H1 (cell line): ENCODE measurements at regions not wholly inside any gene's neighbourhood (a gene's known extent, or its start where the extent isn't known, plus 50 kb on each side); places are given as distances from the start of the nearest gene placed in this dataset.

Source experiments
- CTCF ChIA-PET: fragments of 300-600 bp; sonication (Branson Sonifier 250); formaldehyde crosslinking; loops from one replicate; lab custom pipeline; 2021; ENCODE audit not compliant: partially characterized antibody; lab: Charles Lee
- POLR2A ChIA-PET: fragments of 300-600 bp; sonication (Branson Sonifier 250); formaldehyde crosslinking; loops from one replicate; lab custom pipeline; 2021; ENCODE audit warnings: inconsistent platforms; ENCODE audit not compliant: partially characterized antibody; lab: Charles Lee
- DNase-seq, 2 experiments: peaks; one replicate each; pipeline versions ENCODE4 v3.0.0 to v3.0.0-alpha.2; 2010 to 2022; ENCODE audit warnings: low spot score in 2 of 2, low read depth in 1 of 2, mixed read lengths in 1 of 2
- FAIRE-seq: peaks from 2 replicates; lab custom pipeline; 2011; peaks lifted over from hg19 to GRCh38; lab: Jason Lieb, UNC
- H2AFZ ChIP-seq: 2 replicates; pipeline ENCODE4 v1.8.1; 2012; ENCODE audit warnings: low read length, inconsistent platforms
- H2AK5ac ChIP-seq: 2 replicates; pipeline ENCODE4 v1.6.1; 2013; ENCODE audit warnings: low read depth, low read length
- H2BK120ac ChIP-seq: replicated peaks from 2 replicates; pipeline ENCODE3; 2013; ENCODE audit warnings: low read depth, low read length, inconsistent platforms
- H2BK12ac ChIP-seq: 2 replicates; pipeline ENCODE4 v1.6.1; 2013; ENCODE audit warnings: low read depth, low read length
- H2BK15ac ChIP-seq: 2 replicates; pipeline ENCODE4 v1.6.1; 2013; ENCODE audit warnings: low read length
- H2BK20ac ChIP-seq: 2 replicates; pipeline ENCODE4 v1.6.1; 2013; ENCODE audit warnings: low read length
- H2BK5ac ChIP-seq: 2 replicates; pipeline ENCODE4 v1.6.1; 2013; ENCODE audit warnings: low read depth, low read length
- H3K14ac ChIP-seq: 2 replicates; pipeline ENCODE4 v1.6.1; 2013; ENCODE audit warnings: inconsistent platforms; ENCODE audit not compliant: insufficient read length
- H3K18ac ChIP-seq: 2 replicates; pipeline ENCODE4 v1.6.1; 2013; ENCODE audit warnings: low read length; ENCODE audit errors: extremely low read depth
- H3K23ac ChIP-seq: 2 replicates; pipeline ENCODE4 v1.6.1; 2013; ENCODE audit warnings: inconsistent platforms; ENCODE audit not compliant: insufficient read length
- H3K23me2 ChIP-seq: 2 replicates; pipeline ENCODE4 v1.6.1; 2013; ENCODE audit warnings: low read depth, low read length
- H3K27ac ChIP-seq: 2 replicates; pipeline ENCODE4 v1.6.1; 2011; ENCODE audit warnings: low read depth, low read length, inconsistent platforms
- H3K27me3 ChIP-seq, 4 experiments: replicated peaks in 1 of 4; 1 replicate in 1 of 4; 2 replicates in 3 of 4; pipeline versions ENCODE4 v1.6.1 to v1.8.1; 2011 to 2013; ENCODE audit warnings: low read length in 3 of 4, mild to moderate bottlenecking in 3 of 4, inconsistent platforms in 2 of 4, mixed read lengths in 2 of 4, moderate library complexity in 1 of 4; ENCODE audit not compliant: control insufficient read depth in 3 of 4, insufficient read depth in 3 of 4; ENCODE audit errors: extremely low read depth in 1 of 4
- H3K36me3 ChIP-seq, 4 experiments: 2 replicates each; pipeline versions ENCODE4 v1.6.1 to v1.8.1; 2011 to 2013; ENCODE audit warnings: mild to moderate bottlenecking in 4 of 4, low read length in 3 of 4, moderate library complexity in 2 of 4, control low read depth in 1 of 4, inconsistent platforms in 1 of 4; ENCODE audit not compliant: insufficient read depth in 4 of 4, control insufficient read depth in 2 of 4
- H3K4ac ChIP-seq: replicated peaks from 2 replicates; pipeline ENCODE3; 2013; ENCODE audit warnings: low read length, low read depth, mixed read lengths, inconsistent platforms; ENCODE audit not compliant: insufficient read length
- H3K4me1 ChIP-seq, 4 experiments: replicated peaks in 1 of 4; 1 replicate in 1 of 4; 2 replicates in 3 of 4; pipeline versions ENCODE4 v1.6.1 to v1.8.1; 2011 to 2013; ENCODE audit warnings: low read length in 3 of 4, inconsistent platforms in 2 of 4, mixed read lengths in 1 of 4; ENCODE audit not compliant: insufficient read depth in 4 of 4, control insufficient read depth in 3 of 4
- H3K4me2 ChIP-seq, 2 experiments: 2 replicates each; pipeline versions ENCODE4 v1.6.1 to v1.8.1; 2011 to 2013; ENCODE audit warnings: low read depth in 2 of 2, low read length in 2 of 2, control low read depth in 1 of 2, inconsistent platforms in 1 of 2, mild to moderate bottlenecking in 1 of 2; ENCODE audit not compliant: insufficient read depth in 1 of 2
- H3K4me3 ChIP-seq, 4 experiments: fragments of 200-600, 300-600 bp in 1 of 4; sonication (generic), shearing (Covaris generic), sonication (Bioruptor Twin) in 1 of 4; 2 replicates each; pipeline versions ENCODE4 v1.5.1 to v1.8.1; 2011 to 2016; ENCODE audit warnings: low read length in 4 of 4, low read depth in 3 of 4, control low read depth in 2 of 4, inconsistent platforms in 2 of 4, mild to moderate bottlenecking in 2 of 4, mixed read lengths in 1 of 4, moderate library complexity in 1 of 4; ENCODE audit not compliant: insufficient read depth in 2 of 4; ENCODE audit errors: extremely low read depth in 1 of 4
- H3K56ac ChIP-seq: replicated peaks from 2 replicates; pipeline ENCODE3; 2013; ENCODE audit warnings: low read depth, mild to moderate bottlenecking, mixed read lengths, low read length, inconsistent platforms; ENCODE audit not compliant: insufficient read length
- H3K79me1 ChIP-seq: 2 replicates; pipeline ENCODE4 v1.6.1; 2013; ENCODE audit warnings: low read depth, low read length, control low read depth
- H3K79me2 ChIP-seq, 2 experiments: 2 replicates each; pipeline versions ENCODE4 v1.6.1 to v1.8.1; 2012 to 2013; ENCODE audit warnings: low read length in 2 of 2, mild to moderate bottlenecking in 2 of 2, inconsistent platforms in 1 of 2; ENCODE audit not compliant: insufficient read depth in 2 of 2, control insufficient read depth in 1 of 2
- H3K9ac ChIP-seq, 4 experiments: replicated peaks in 1 of 4; 1 replicate in 1 of 4; 2 replicates in 3 of 4; pipeline versions ENCODE4 v1.6.1 to v1.8.1; 2011 to 2013; ENCODE audit warnings: low read depth in 3 of 4, low read length in 3 of 4, control low read depth in 2 of 4, mild to moderate bottlenecking in 2 of 4, moderate library complexity in 2 of 4, inconsistent platforms in 1 of 4; ENCODE audit errors: extremely low read depth in 1 of 4
- H3K9me3 ChIP-seq, 2 experiments: 2 replicates each; pipeline versions ENCODE4 v1.6.1 to v1.8.1; 2012 to 2013; ENCODE audit warnings: mild to moderate bottlenecking in 2 of 2, moderate library complexity in 2 of 2, control low read depth in 1 of 2, inconsistent platforms in 1 of 2, low read depth in 1 of 2, low read length in 1 of 2, mixed read lengths in 1 of 2; ENCODE audit not compliant: insufficient read depth in 2 of 2
- H4K20me1 ChIP-seq, 2 experiments: replicated peaks in 1 of 2; 2 replicates each; pipeline versions ENCODE3 to v1.8.1; 2011 to 2013; ENCODE audit warnings: inconsistent platforms in 2 of 2, low read length in 2 of 2, mild to moderate bottlenecking in 1 of 2; ENCODE audit not compliant: insufficient read depth in 2 of 2, control insufficient read depth in 1 of 2
- H4K5ac ChIP-seq: 2 replicates; pipeline ENCODE4 v1.6.1; 2013; ENCODE audit warnings: low read length, low read depth, mixed read lengths, inconsistent platforms; ENCODE audit not compliant: insufficient read length
- H4K8ac ChIP-seq: 2 replicates; pipeline ENCODE4 v1.8.0; 2013; ENCODE audit warnings: mild to moderate bottlenecking, moderate library complexity, low read length, inconsistent platforms; ENCODE audit not compliant: insufficient read depth; ENCODE audit errors: extremely low read depth
- H4K91ac ChIP-seq: replicated peaks from 2 replicates; pipeline ENCODE3; 2013; ENCODE audit warnings: low read length, mixed read lengths, inconsistent platforms; ENCODE audit not compliant: insufficient read length
- ASH2L ChIP-seq: fragments of 200-600, 300-600 bp; sonication (generic); IDR thresholded peaks from one replicate; pipeline ENCODE4 v1.7.1; 2017; ENCODE audit warnings: low read length
- ATF3 ChIP-seq: IDR thresholded peaks from 2 replicates; pipeline ENCODE4 v1.6.1; 2011; ENCODE audit warnings: low read depth, mild to moderate bottlenecking, low read length; ENCODE audit not compliant: insufficient read depth
- CTCF ChIP-seq, 3 experiments: IDR thresholded peaks; 1 replicate in 2 of 3; 2 replicates in 1 of 3; pipeline versions ENCODE4 v1.5.1 to v1.6.1; 2011; ENCODE audit warnings: low read length in 3 of 3, mild to moderate bottlenecking in 3 of 3, inconsistent platforms in 2 of 3, low read depth in 1 of 3, moderate library complexity in 1 of 3; ENCODE audit not compliant: insufficient read depth in 1 of 3; ENCODE audit errors: control extremely low read depth in 1 of 3
- E2F6 ChIP-seq: IDR thresholded peaks from 2 replicates; pipeline ENCODE4 v1.6.1; 2012; ENCODE audit warnings: inconsistent platforms
- FOSL1 ChIP-seq: IDR thresholded peaks from 2 replicates; pipeline ENCODE4 v1.6.1; 2011; ENCODE audit warnings: mild to moderate bottlenecking, low read depth, low read length, moderate library complexity; ENCODE audit not compliant: insufficient read depth
- KDM5A ChIP-seq: fragments of 200-600 bp; IDR thresholded peaks from 2 replicates; pipeline ENCODE4 v1.7.1; 2012; ENCODE audit warnings: mild to moderate bottlenecking, low read length, inconsistent platforms, mixed read lengths
- MAFK ChIP-seq: IDR thresholded peaks from 2 replicates; pipeline ENCODE4 v1.6.1; 2012; ENCODE audit warnings: low read depth, mild to moderate bottlenecking, improper control_type of control experiment, low read length
- SAP30 ChIP-seq: fragments of 300-600 bp; sonication (generic); IDR thresholded peaks from 2 replicates; pipeline ENCODE4 v1.7.1; 2012; ENCODE audit warnings: low read length, moderate library complexity, mild to moderate bottlenecking, inconsistent platforms; ENCODE audit not compliant: insufficient read depth, insufficient replicate concordance
- SIN3A ChIP-seq, 2 experiments: IDR thresholded peaks in 1 of 2; conservative IDR thresholded peaks in 1 of 2; 2 replicates each; pipeline ENCODE4 v1.6.1; 2011 to 2012; ENCODE audit warnings: low read length in 2 of 2, improper control_type of control experiment in 1 of 2, low read depth in 1 of 2, mild to moderate bottlenecking in 1 of 2
- TEAD4 ChIP-seq: IDR thresholded peaks from 2 replicates; pipeline ENCODE4 v1.6.1; 2012; ENCODE audit warnings: low read depth, low read length, inconsistent platforms, mixed read lengths
- WGBS, 2 experiments: shearing (Covaris generic) in 1 of 2; methylation state at CpG; one replicate each; pipeline versions ENCODE4 v1.1.6 to v1.1.7; 2013 to 2015; ENCODE audit warnings: low lambda C conversion rate in 2 of 2, mixed read lengths in 2 of 2, inconsistent platforms in 1 of 2, low coverage in 1 of 2, missing lambda C conversion rate in 1 of 2; ENCODE audit not compliant: insufficient replicate concordance in 2 of 2, insufficient coverage in 1 of 2, insufficient read length in 1 of 2; ENCODE audit errors: extremely low coverage in 1 of 2, missing lambda C conversion rate in 1 of 2; 5-methylcytosine and 5-hydroxymethylcytosine counted together

- H3K9me3 ChIP-seq, result no peaks in the 10 kb centered on the region
- H3K18ac ChIP-seq, result no peak overlapping the region
- no peaks in the 10 kb centered on the region for H3K23me2 ChIP-seq
- no peak overlapping the region for H4K91ac ChIP-seq
- DNase-seq (no peak), FAIRE-seq (no peak)
- no peak overlapping the region for H2BK120ac ChIP-seq
- no peak overlapping the region for H3K56ac ChIP-seq
- H3K36me3 ChIP-seq, result no peaks in the 10 kb centered on the region
- no peak overlapping the region for H3K4me2 ChIP-seq
- no peak overlapping the region for H3K23ac ChIP-seq
- no peak overlapping the region for H2AFZ ChIP-seq
- no peak overlapping the region for H4K8ac ChIP-seq
- H3K79me1 ChIP-seq, result no peaks in the 10 kb centered on the region
- no peak overlapping the region for H3K14ac ChIP-seq
- WGBS, 2 experiments, result 65% methylated on average over 5 of the region's 6 CpGs; no CpG with 5 or more reads in 1 of the 2 experiments
- H4K5ac ChIP-seq, result no peak overlapping the region
- CTCF ChIA-PET, result interaction anchor here (0.6 to 1.6 kb wide), 3 partner anchors 29 to 1722 kb away, joined by 3 to 6 read pairs (median 4); no protein-coding TSS in a partner anchor
- no peak overlapping the region for H3K4ac ChIP-seq
- no peak overlapping the region for H3K9ac ChIP-seq
- H3K27ac ChIP-seq, result no peak overlapping the region
- H2AK5ac ChIP-seq, result no peak overlapping the region
- H2BK20ac ChIP-seq, result no peak overlapping the region
- POLR2A ChIA-PET, result no interaction called here
- H3K4me1 ChIP-seq, result no peaks in the 10 kb centered on the region
- H3K27me3 ChIP-seq, result peaks cover 0 to 2% (median 0%) of the 10 kb centered on the region in 4 experiments; a peak in 1 of 7 replicates
- H4K20me1 ChIP-seq, result no peaks in the 10 kb centered on the region
- no peak overlapping the region for H2BK5ac ChIP-seq
- H3K79me2 ChIP-seq, result no peaks in the 10 kb centered on the region
- H2BK12ac ChIP-seq, result no peak overlapping the region
- H3K4me3 ChIP-seq, result no peak overlapping the region
- H2BK15ac ChIP-seq, result no peak overlapping the region
- TF ChIP-seq FOSL1 (no peak), E2F6 (no peak), MAFK (no peak), SIN3A (conservative IDR thresholded peaks at IDR 0.05 in 1 of 2, IDR thresholded peaks at IDR 0.05 in 1 of 2; ENCODE audit: low read depth in 1 of 2, low read length in 2 of 2) (no peak), KDM5A (no peak), TEAD4 (no peak), SAP30 (no peak), CTCF (IDR thresholded peaks at IDR 0.05; ENCODE audit: control extremely low read depth in 1 of 3, insufficient read depth in 1 of 3, low read depth in 1 of 3, low read length in 3 of 3) (no peak), ATF3 (no peak), ASH2L (no peak)
These were observed 194.6 kb upstream of the DYNLRB2 start for GRCh38 chr16:80346111-80346632.
